Endothelial cell of umbilical vein (primary cell): ENCODE measurements at regions not wholly inside any gene's neighbourhood (a gene's known extent, or its start where the extent isn't known, plus 50 kb on each side); places are given as distances from the start of the nearest gene placed in this dataset.

Experiments used
- TF ChIP-seq, protein P1 (sequence below), 2 donors: IDR thresholded peaks; 1 replicate in 1 of 2; 2 replicates in 1 of 2; pipeline ENCODE4 v1.5.1; 2011; ENCODE audit warnings: low read length in 2 of 2, mild to moderate bottlenecking in 2 of 2, moderate library complexity in 2 of 2, control low read depth in 1 of 2, inconsistent platforms in 1 of 2, low read depth in 1 of 2; ENCODE audit not compliant: insufficient read depth in 1 of 2; ENCODE audit errors: extremely low read depth in 1 of 2
- TF ChIP-seq, protein P2 (sequence below): IDR thresholded peaks from 2 replicates; pipeline ENCODE4 v1.6.1; 2011; ENCODE audit not compliant: insufficient read depth, insufficient read length

DNA sequence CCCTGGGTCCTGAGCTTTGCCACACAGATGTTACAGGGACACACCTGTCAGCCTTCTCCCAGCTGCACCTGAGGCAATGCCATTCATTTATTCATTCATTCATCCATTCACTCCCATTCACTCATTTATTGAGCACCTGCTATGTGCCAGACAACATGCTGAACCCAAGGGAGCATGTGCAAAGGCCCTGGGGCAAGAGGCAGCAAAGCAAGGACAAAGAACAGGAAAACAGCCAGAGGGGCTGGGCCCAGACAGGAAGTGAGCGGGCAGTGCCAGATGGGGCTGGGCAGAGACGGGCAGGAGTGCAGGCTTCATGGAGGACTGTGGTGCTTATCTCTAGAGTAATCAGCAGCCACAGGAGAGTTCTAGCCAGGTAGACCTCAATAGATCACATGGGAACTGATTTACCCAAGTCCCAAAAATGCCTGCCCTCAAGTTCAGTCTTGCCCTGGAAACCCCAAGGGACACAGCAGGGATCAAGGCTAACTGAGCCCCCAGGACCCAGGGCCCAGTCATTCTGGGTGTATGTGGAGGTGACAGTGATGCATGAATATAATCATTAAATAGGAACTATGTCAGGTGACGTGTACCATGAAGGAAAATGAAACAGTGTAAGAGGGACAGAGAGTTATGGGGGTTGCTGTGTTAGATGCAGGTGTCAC is 530.3 kb downstream of the MATN1 start:
- TF ChIP-seq, protein P1, sequence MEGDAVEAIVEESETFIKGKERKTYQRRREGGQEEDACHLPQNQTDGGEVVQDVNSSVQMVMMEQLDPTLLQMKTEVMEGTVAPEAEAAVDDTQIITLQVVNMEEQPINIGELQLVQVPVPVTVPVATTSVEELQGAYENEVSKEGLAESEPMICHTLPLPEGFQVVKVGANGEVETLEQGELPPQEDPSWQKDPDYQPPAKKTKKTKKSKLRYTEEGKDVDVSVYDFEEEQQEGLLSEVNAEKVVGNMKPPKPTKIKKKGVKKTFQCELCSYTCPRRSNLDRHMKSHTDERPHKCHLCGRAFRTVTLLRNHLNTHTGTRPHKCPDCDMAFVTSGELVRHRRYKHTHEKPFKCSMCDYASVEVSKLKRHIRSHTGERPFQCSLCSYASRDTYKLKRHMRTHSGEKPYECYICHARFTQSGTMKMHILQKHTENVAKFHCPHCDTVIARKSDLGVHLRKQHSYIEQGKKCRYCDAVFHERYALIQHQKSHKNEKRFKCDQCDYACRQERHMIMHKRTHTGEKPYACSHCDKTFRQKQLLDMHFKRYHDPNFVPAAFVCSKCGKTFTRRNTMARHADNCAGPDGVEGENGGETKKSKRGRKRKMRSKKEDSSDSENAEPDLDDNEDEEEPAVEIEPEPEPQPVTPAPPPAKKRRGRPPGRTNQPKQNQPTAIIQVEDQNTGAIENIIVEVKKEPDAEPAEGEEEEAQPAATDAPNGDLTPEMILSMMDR (IDR thresholded peaks at IDR 0.05; ENCODE audit: extremely low read depth in 1 of 2, insufficient read depth in 1 of 2, low read depth in 1 of 2, low read length in 2 of 2): no peak
- TF ChIP-seq, protein P2, sequence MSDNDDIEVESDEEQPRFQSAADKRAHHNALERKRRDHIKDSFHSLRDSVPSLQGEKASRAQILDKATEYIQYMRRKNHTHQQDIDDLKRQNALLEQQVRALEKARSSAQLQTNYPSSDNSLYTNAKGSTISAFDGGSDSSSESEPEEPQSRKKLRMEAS: no peak
